ENCODE measurements at regions not wholly inside any gene's neighbourhood (a gene's known extent, or its start where the extent isn't known, plus 50 kb on each side); places are given as distances from the start of the nearest gene placed in this dataset.
"Not testable (repeated sequence)": the region's sequence is repeated elsewhere in the genome, so short reads cannot be mapped to it uniquely, and the experiment has no call there.

DNA sequence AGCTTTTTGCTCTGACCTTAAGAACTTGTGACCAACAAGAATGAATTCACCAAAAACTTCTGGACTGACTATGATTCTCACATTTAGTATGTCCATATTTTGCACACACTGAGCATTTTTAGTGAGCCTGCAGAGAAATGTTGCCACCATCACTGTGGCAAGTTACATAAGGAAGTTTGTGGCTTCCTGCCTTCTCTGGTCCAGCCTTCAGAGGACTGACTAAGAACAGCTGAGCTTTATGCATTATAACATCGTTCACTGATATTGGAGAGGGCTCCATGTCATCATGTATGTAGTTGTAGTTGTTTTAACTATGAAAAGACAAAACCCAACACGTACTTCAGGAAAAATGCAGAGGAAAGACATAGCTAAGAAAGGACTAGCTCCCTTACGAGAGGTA lies 218.0 kb upstream of the CRIM1 start:
- DNase-seq (ENCODE audit: low read depth): no peak
- TF ChIP-seq, protein P1, sequence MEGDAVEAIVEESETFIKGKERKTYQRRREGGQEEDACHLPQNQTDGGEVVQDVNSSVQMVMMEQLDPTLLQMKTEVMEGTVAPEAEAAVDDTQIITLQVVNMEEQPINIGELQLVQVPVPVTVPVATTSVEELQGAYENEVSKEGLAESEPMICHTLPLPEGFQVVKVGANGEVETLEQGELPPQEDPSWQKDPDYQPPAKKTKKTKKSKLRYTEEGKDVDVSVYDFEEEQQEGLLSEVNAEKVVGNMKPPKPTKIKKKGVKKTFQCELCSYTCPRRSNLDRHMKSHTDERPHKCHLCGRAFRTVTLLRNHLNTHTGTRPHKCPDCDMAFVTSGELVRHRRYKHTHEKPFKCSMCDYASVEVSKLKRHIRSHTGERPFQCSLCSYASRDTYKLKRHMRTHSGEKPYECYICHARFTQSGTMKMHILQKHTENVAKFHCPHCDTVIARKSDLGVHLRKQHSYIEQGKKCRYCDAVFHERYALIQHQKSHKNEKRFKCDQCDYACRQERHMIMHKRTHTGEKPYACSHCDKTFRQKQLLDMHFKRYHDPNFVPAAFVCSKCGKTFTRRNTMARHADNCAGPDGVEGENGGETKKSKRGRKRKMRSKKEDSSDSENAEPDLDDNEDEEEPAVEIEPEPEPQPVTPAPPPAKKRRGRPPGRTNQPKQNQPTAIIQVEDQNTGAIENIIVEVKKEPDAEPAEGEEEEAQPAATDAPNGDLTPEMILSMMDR (conservative IDR thresholded peaks at IDR 0.05; ENCODE audit: low read depth, low read length): no peak
- no peak overlapping the region for H3K4me3 ChIP-seq (ENCODE audit: low read depth, low read length)

DNA sequence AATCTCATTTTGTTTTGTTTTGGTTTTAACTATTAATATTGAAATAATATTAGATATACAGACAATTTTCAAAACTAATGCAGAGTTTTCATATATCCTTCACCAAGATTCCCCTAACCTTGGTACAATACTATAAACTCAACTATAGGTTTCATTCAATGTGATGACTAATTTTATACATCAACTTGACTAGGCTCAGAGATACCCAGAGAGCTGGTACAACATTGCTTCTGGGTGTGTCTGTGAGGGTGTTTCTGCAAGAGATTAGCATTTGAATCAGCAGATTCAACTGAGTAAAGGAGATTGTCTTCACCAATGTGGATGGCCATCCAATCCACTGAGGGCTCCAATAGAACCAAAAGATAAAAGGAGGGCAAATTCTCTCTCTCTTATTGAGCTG lies 221.3 kb upstream of the CRIM1 start:
- no peak overlapping the region for H3K4me3 ChIP-seq (ENCODE audit: low read depth, low read length)
- no peak for DNase-seq (ENCODE audit: low read depth)
- TF ChIP-seq, protein P1 (conservative IDR thresholded peaks at IDR 0.05; ENCODE audit: low read depth, low read length): no peak

DNA sequence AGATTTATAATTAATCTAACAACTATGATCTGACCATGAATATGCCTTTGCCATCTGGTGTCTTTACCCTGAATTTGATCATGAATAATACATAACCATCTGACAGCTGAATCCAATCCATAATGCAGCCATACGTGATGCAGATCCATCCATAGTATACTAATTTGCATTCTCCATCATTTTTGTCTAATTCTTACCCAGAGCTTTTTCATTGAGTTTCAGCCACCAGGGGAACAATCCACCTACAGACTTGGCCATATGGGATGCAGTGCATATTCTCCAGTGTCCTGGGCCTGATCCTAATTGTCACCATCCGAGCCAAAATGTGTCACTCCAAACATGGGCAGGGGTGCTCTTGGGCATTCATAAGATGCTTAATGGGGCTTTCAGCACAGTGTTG lies 227.2 kb upstream of the CRIM1 start:
- TF ChIP-seq, protein P1 (conservative IDR thresholded peaks at IDR 0.05; ENCODE audit: low read depth, low read length): no peak
- DNase-seq (ENCODE audit: low read depth): no peak
- H3K4me3 ChIP-seq (ENCODE audit: low read depth, low read length): no peak overlapping the region

DNA sequence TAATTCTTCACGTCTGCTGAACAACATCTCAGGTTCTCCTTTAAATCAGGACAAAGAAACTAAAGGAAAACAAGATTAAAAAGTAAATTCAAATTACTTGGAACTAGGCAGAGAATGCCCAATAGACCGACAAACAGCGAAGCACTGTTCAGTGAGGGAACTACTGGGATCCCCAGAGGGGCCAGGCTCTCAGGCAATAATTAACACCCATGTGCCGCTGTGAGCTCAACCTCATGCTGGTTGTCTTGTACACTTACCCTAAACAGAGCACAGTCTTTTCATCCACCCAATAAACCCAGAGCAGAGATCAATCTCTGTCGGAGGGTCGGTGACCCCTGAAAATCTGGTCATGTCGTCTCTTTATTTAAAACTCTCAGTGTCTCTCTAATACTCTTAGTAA lies 229.9 kb upstream of the CRIM1 start:
- TF ChIP-seq, protein P1 (conservative IDR thresholded peaks at IDR 0.05; ENCODE audit: low read depth, low read length): no peak
- no peak for DNase-seq (ENCODE audit: low read depth)
- no peak overlapping the region for H3K4me3 ChIP-seq (ENCODE audit: low read depth, low read length)

DNA sequence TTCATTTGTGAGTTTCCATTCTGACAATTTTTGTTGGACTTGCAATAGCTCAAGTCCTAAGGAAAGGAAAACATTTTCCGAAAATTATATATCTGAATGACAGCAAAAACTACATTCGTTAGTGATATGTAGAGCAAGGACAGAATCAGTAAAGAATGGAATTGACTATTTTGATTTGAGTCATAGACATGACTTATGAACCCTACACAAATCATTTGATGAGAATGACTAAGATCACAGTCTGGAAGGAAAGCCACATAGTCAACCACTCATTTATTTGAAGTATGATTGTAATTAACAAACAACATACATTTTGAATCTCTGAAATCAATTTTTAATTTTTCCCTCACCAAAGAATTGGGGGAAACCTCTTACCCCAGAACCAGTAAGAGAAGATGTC lies 231.6 kb upstream of the CRIM1 start:
- H3K4me3 ChIP-seq (ENCODE audit: low read depth, low read length): no peak overlapping the region
- DNase-seq (ENCODE audit: low read depth): no peak
- TF ChIP-seq, protein P1 (conservative IDR thresholded peaks at IDR 0.05; ENCODE audit: low read depth, low read length): no peak

DNA sequence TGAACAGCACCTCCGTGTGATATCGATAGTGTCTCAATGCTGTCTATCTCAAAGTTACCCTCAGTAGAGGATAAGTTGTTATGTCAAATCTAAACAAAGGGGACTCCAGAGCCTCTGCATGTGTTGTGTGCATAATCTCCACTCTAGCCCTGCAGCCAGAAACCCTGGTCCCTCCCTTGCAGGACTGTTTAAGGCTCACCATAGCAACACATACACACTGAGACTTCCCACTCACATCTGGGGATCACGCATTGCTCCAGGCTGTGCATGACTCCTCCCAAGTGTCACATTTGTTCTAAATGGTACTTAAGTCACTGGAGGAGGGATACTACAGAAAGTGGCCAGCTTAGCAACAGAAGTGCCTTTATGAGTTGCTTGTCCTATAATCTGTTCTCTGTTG lies 258.6 kb upstream of the CRIM1 start:
- H3K4me3 ChIP-seq (ENCODE audit: low read depth, low read length): no peak overlapping the region
- TF ChIP-seq, protein P1 (conservative IDR thresholded peaks at IDR 0.05; ENCODE audit: low read depth, low read length): no peak
- DNase-seq (ENCODE audit: low read depth): no peak

DNA sequence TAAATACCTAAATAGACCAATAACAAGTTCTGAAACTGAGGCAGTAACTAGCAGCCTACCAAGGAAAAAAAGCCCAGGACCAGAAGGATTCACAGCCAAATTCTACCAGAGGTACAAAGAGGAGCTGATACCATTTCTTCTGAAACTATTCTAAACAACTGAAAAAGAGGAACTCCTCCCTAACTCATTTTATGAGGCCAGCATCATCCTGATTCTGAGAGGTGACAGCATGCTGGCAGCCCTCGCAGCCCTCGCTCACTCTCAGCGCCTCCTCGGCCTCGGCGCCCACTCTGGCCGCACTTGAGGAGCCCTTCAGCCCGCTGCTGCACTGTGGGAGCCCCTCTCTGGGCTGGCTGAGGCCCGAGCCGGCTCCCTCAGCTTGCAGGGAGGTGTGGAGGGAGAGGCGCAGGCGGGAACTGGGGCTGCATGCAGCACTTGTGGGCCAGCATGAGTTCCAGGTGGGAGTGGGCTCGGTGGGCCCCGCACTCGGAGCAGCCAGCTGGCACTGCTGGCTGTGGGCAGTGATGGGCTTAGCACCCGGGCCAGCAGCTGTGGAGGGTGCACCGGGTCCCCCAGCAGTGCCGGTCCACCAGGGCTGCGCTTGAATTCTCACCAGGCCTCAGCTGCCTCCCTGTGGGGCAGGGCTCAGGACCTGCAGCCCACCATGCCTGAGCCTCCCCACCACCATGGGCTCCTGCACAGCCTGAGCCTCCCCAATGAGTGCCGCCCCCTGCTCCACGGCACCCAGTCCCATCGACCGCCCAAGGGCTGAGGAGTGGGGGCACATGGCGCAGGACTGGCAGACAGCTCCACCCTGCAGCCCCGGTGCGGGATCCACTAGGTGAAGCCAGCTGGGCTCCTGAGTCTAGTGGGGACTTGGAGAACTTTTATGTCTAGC lies 263.5 kb upstream of the CRIM1 start:
- not testable (repeated sequence) for DNase-seq (ENCODE audit: low read depth); H3K4me3 ChIP-seq (ENCODE audit: low read depth, low read length)
